ENCODE measurements at regions not wholly inside any gene's neighbourhood (a gene's known extent, or its start where the extent isn't known, plus 50 kb on each side); places are given as distances from the start of the nearest gene placed in this dataset.

DNA sequence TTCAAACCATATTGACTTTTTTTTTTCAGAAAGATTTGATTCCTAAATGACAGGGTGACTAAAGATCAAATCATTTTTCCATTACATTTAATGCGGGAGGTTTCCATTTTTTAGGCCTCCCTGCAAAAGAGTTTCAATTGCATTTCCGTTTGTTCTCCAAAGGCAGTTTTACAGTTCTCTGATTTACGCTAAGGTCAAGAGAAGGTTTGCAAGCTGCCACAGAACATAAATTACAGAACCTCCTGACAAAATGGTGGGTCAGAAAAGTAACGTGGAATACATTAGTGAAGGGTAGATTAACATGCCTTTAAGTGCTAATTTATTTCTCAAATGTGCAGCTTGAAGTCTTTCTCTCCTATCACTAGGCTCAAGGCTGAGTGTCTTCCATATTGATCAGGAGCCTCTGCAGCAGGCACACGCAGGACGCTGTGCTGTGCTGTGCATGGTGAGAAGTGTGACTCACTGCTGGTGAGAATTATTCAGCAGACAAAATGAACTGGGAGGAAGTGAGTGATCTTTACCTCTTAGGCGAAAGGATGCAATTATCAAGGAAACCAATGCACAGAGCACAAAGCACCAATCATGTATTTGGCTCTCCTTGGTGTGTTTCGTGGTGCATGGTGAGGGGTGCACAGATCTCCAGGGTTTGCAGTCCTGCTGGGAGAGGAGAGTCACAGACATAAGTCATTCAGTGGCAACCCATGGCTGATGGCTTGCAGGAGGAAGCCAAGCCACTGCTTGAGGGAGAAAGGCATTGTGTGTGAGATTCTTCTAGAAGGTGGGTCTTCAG lies 136.3 kb downstream of the TENT4A start:
- no peak overlapping the region for H2AFZ ChIP-seq (ENCODE audit: insufficient read depth, low read depth, low read length, poor library complexity, severe bottlenecking)
- peaks cover 4% of the 10 kb centered on the region for H3K9me3 Mint-ChIP-seq (ENCODE audit: insufficient read depth)
- no peaks in the 10 kb centered on the region for H3K27me3 ChIP-seq (replicated peaks in 1 of 4; ENCODE audit: control extremely low read depth in 1 of 4, control insufficient read depth in 3 of 4, insufficient read depth in 4 of 4, low read length in 3 of 4)
- CTCF ChIA-PET, result no interaction called here
- POLR2A ChIA-PET, result no interaction called here
- no peak overlapping the region for H3K27ac Mint-ChIP-seq
- 87% methylated on average over 3 of the region's 8 CpGs for WGBS (ENCODE audit: insufficient coverage)
- ATAC-seq (ENCODE audit: low read depth) (no peak), DNase-seq (no peak)
- no peak overlapping the region for H3K27ac ChIP-seq (ENCODE audit: low read length in 2 of 2)
- peaks cover 0 to 20% (median 0%) of the 10 kb centered on the region in 3 donors for H3K9me3 ChIP-seq (ENCODE audit: control extremely low read depth in 1 of 3, control insufficient read depth in 2 of 3, insufficient read depth in 1 of 3, low read length in 2 of 3)
- H3K4me3 ChIP-seq (ENCODE audit: control extremely low read depth in 1 of 5, extremely low read depth in 1 of 5, insufficient read depth in 1 of 5, low read depth in 2 of 5, low read length in 4 of 5), result no peak overlapping the region
- H4K20me1 ChIP-seq (ENCODE audit: control insufficient read depth, insufficient read depth, low read length, poor library complexity, severe bottlenecking), result no peaks in the 10 kb centered on the region
- H3K4me1 ChIP-seq (ENCODE audit: control insufficient read depth in 2 of 2, insufficient read depth in 2 of 2, low read length in 2 of 2), result no peaks in the 10 kb centered on the region
- intact Hi-C loops (cut with micrococcal nuclease), result no loop called here
- no peak overlapping the region for H3K4me2 ChIP-seq (replicated peaks; ENCODE audit: low read depth, low read length, poor library complexity, severe bottlenecking)
- no peaks in the 10 kb centered on the region for H3K4me1 Mint-ChIP-seq
- no peaks in the 10 kb centered on the region for H3K79me2 ChIP-seq (ENCODE audit: control insufficient read depth, insufficient read depth, low read length)
- TF ChIP-seq, protein P1, sequence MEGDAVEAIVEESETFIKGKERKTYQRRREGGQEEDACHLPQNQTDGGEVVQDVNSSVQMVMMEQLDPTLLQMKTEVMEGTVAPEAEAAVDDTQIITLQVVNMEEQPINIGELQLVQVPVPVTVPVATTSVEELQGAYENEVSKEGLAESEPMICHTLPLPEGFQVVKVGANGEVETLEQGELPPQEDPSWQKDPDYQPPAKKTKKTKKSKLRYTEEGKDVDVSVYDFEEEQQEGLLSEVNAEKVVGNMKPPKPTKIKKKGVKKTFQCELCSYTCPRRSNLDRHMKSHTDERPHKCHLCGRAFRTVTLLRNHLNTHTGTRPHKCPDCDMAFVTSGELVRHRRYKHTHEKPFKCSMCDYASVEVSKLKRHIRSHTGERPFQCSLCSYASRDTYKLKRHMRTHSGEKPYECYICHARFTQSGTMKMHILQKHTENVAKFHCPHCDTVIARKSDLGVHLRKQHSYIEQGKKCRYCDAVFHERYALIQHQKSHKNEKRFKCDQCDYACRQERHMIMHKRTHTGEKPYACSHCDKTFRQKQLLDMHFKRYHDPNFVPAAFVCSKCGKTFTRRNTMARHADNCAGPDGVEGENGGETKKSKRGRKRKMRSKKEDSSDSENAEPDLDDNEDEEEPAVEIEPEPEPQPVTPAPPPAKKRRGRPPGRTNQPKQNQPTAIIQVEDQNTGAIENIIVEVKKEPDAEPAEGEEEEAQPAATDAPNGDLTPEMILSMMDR (IDR thresholded peaks at IDR 0.05), result no peak
- TF ChIP-seq EZH2 (IDR thresholded peaks at IDR 0.05; ENCODE audit: borderline replicate concordance, insufficient read depth, low read depth, low read length, poor library complexity, severe bottlenecking), result no peak
- H3K4me3 Mint-ChIP-seq, result no peak overlapping the region
- H3K9ac ChIP-seq (ENCODE audit: low read length), result no peak overlapping the region
- no peaks in the 10 kb centered on the region for H3K36me3 ChIP-seq (replicated peaks in 1 of 2; ENCODE audit: control extremely low read depth in 1 of 2, control insufficient read depth in 1 of 2, extremely low read depth in 1 of 2, insufficient read depth in 2 of 2, low read length in 1 of 2)
- H3K27me3 Mint-ChIP-seq, result no peaks in the 10 kb centered on the region

DNA sequence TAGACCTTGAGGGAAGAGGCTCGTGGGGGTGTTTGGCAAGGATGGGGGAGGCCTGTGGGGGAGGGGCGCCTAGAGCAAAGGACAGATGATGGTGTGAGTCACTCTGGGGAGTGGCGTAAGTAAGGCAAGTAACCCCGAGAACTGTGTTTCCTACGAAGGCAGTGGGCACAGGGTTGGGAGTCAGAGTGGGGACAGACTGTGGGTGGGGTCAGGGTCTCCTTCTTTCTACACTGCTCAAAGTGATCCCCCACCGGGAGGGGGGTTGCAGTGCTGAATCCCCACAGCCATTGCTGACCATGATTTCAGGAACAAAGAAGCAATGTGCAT lies 136.8 kb downstream of the TENT4A start:
- H3K9me3 Mint-ChIP-seq (ENCODE audit: insufficient read depth), result peaks cover 4% of the 10 kb centered on the region
- H4K20me1 ChIP-seq (ENCODE audit: control insufficient read depth, insufficient read depth, low read length, poor library complexity, severe bottlenecking), result no peaks in the 10 kb centered on the region
- no peak overlapping the region for H3K27ac ChIP-seq (ENCODE audit: low read length in 2 of 2)
- H3K79me2 ChIP-seq (ENCODE audit: control insufficient read depth, insufficient read depth, low read length), result no peaks in the 10 kb centered on the region
- no peak overlapping the region for H3K4me3 Mint-ChIP-seq
- ChIA-PET CTCF (no interaction called here), POLR2A (no interaction called here)
- H3K36me3 ChIP-seq (replicated peaks in 1 of 2; ENCODE audit: control extremely low read depth in 1 of 2, control insufficient read depth in 1 of 2, extremely low read depth in 1 of 2, insufficient read depth in 2 of 2, low read length in 1 of 2), result no peaks in the 10 kb centered on the region
- no peaks in the 10 kb centered on the region for H3K27me3 ChIP-seq (replicated peaks in 1 of 4; ENCODE audit: control extremely low read depth in 1 of 4, control insufficient read depth in 3 of 4, insufficient read depth in 4 of 4, low read length in 3 of 4)
- ATAC-seq (ENCODE audit: low read depth), result no peak
- no peak overlapping the region for H3K9ac ChIP-seq (ENCODE audit: low read length)
- H3K4me1 Mint-ChIP-seq, result no peaks in the 10 kb centered on the region
- H2AFZ ChIP-seq (ENCODE audit: insufficient read depth, low read depth, low read length, poor library complexity, severe bottlenecking), result no peak overlapping the region
- peaks cover 0 to 22% (median 0%) of the 10 kb centered on the region in 3 donors for H3K9me3 ChIP-seq (ENCODE audit: control extremely low read depth in 1 of 3, control insufficient read depth in 2 of 3, insufficient read depth in 1 of 3, low read length in 2 of 3)
- intact Hi-C loops (cut with micrococcal nuclease), result no loop called here
- WGBS (ENCODE audit: insufficient coverage), result 79% methylated on average over 5 of the region's 6 CpGs
- H3K4me1 ChIP-seq (ENCODE audit: control insufficient read depth in 2 of 2, insufficient read depth in 2 of 2, low read length in 2 of 2), result no peaks in the 10 kb centered on the region
- DNase-seq, result no peak
- no peak overlapping the region for H3K4me3 ChIP-seq (ENCODE audit: control extremely low read depth in 1 of 5, extremely low read depth in 1 of 5, insufficient read depth in 1 of 5, low read depth in 2 of 5, low read length in 4 of 5)
- H3K27me3 Mint-ChIP-seq, result no peaks in the 10 kb centered on the region
- no peak overlapping the region for H3K27ac Mint-ChIP-seq
- H3K4me2 ChIP-seq (replicated peaks; ENCODE audit: low read depth, low read length, poor library complexity, severe bottlenecking), result no peak overlapping the region
- no peak for TF ChIP-seq EZH2 (IDR thresholded peaks at IDR 0.05; ENCODE audit: borderline replicate concordance, insufficient read depth, low read depth, low read length, poor library complexity, severe bottlenecking)
- TF ChIP-seq, protein P1 (IDR thresholded peaks at IDR 0.05), result no peak
